ENCODE measurements at regions not wholly inside any gene's neighbourhood (a gene's known extent, or its start where the extent isn't known, plus 50 kb on each side); places are given as distances from the start of the nearest gene placed in this dataset.

DNA sequence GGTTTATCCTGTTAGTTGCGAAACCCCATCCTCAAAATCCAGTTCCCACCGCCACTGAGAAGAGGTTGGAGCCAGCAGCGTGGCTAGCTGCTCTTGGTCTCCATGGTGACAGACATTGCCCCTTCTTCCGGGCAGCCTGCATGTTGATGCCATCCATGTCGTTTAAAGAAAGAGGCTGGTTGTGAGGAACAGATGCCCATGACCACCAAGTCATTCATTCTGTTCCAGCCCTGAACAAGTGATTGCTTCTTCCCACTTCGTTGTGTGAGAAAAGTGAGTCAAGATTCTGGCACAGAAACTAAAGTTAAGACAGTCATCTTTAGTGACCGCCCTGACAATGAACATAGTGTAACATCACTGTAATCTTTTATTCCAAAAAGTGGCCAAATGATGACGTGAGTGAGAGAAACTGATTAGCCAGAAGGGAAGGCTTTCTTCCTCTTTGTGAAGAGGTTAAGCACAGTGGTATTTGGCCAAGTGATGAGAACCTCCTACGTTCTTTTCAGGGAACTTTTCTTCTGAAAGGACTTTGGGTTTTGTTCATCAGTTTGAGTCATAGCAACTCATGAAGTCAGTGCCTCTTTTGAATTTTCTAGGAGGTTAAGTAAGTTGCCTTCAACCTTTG lies 272.5 kb downstream of the GALR1 start:
- DNase-seq: no peak

DNA sequence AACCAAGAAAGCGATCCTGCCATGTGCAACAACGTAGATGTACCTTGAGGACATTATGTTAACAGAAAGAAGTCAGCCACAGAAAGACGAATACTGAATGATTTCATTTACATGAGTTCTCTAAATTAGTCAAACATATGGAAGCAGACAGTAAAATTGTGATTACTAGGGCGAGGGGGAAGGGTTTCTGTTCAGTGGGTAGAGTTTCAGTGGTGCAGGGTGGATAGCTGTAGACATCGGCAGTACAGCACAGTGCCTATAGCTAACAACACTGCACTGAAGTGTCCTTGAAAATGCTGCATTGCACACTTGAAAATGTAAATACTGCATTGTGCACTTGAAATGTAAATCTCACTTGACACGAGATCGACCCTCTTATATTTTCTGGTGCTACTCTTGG lies 275.3 kb downstream of the GALR1 start:
- DNase-seq: no peak

DNA sequence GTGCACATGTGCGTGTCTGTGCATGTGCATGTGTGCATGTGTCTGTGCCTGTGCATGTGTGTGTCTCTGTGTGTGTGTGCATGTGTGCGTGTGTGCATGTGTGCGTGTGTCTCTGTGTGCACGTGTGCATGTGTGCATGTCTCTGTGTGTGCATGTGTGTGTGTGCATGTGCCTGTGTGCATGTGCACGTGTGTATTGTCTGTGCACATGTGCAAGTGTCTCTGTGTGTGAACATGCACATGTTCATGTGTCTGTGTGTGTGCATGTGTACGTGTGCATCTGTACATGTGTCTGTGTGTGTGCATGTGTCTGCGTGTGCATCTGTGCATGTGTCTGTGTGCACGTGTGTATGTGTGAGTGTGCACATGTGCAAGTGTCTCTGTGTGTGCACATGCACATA lies 277.3 kb downstream of the GALR1 start:
- no peak for DNase-seq

DNA sequence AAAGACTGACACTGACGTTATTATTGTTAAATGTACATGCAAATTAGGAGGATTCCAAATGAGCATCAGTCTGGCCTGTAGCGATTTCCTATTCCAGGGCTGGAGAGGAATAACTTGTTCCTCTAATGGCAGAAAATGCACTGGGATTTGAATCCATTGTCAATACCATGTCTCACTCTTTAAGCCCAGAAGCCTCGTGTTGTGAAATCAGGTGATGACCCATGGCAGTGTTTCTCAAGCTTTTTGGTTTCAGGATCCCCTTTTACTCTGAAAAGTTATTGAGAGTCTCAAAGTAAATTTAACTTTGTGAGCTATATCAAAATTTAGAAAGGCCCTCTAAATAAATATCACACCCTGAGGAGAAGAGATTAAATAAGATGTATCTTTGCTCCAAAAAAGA lies 279.2 kb downstream of the GALR1 start:
- DNase-seq: no peak

DNA sequence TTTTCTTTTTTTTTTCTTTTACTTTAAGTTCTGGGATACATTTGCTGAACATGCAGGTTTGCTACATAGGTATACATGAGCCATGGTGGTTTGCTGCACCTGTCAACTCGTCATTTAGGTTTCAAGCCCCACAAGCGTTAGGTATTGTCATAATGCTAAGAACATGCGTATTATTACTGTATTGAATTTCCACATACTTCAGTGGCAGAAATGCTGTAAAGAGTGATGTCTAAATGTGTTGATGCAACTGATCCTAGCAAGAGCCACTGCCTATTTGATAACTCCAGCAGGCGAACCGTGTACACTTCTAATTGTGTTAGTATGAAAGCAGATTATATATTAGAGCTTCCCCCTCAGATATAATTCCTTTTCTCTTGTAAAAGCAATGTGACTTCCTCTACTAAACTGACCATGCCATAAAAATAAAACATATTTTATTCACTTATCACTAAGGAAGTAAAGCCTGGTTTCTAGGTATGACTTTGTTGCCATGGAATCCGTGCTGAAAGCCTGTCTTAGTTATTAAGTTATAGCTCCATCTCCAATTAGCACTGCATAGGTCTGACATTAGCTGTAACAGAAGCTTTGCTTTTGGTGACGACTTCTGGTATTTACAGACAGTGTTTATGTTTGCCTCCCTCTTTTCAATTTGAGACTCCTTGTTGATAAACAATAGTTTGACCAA lies 280.0 kb downstream of the GALR1 start:
- DNase-seq: no peak

DNA sequence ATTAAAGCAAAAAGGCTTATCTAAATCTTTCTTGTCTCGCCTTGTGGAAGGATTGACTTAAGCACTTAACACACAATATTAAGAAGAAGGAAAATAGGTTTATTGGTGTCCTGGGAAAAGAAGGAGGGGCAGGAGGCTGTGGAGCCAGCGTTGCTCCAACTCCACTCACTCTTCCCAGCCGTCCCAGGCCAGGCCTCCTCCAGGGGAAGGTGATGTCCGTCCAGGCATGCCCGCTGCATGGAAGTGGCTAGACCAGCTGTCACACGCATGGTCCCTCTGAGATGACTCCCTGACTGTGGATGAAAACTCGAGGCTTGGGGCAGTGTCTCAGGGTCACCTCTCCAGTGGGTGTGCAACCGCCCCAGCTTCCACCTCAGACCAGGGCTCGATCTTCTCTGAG lies 281.1 kb downstream of the GALR1 start:
- no peak for DNase-seq

DNA sequence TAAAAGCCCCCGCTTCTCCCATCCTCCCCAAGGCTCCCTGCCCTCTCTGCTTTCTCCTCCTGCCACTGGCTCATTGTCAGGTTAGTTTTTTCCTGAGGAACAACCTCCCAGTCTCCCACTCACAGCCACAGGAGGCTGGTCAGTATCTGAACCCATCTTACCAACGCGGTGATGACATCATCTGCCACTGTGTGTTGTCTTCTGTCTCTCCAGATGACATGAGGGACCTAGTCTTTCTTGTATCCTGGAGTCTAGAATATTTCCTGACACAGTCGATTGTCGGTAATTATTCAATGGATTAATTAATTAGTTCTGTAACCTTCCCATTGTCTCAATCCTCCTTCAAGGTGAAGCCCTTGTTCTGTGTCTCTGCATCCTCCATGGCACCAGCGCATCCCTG lies 290.2 kb downstream of the GALR1 start:
- no peak for DNase-seq

DNA sequence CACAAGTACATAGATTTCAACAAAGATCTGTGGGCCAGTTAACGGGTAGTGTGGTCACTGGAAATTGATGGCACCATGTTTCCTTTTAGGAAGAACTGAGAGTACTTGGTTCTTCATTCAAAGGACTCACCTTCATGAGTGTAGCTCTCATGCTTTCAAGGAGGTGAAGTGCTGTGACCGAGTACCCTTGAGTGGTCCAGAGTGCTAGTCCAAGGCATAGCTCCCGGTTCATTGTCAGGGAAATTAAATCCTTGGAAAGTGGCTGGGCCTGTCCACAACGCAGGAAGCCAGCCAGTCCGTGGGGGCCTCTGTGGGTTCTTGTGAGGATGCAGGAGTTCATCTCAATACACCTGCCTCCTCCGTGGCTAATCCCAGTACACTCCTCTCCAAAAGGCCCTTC lies 295.1 kb downstream of the GALR1 start:
- no peak for DNase-seq

DNA sequence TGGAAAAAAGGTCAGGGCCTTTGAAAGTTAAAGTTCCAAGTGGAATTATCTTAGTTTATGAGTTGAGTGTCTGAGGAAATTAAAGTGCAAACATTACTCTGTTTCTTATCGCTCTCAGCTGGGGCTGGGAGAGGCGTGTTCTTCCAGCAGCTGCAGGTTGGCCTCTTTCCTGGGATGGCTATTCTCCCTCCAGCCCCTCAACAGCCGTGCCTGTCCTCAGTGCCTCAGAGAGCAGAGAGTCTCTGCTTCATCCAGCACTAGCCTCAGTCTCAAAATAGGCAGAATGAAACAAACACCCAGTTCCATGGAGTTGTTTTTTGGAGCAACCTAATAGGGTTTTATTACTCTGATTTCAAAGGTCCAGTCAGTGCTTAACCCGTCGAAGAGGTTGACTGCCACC lies 298.1 kb downstream of the GALR1 start:
- DNase-seq: no peak

DNA sequence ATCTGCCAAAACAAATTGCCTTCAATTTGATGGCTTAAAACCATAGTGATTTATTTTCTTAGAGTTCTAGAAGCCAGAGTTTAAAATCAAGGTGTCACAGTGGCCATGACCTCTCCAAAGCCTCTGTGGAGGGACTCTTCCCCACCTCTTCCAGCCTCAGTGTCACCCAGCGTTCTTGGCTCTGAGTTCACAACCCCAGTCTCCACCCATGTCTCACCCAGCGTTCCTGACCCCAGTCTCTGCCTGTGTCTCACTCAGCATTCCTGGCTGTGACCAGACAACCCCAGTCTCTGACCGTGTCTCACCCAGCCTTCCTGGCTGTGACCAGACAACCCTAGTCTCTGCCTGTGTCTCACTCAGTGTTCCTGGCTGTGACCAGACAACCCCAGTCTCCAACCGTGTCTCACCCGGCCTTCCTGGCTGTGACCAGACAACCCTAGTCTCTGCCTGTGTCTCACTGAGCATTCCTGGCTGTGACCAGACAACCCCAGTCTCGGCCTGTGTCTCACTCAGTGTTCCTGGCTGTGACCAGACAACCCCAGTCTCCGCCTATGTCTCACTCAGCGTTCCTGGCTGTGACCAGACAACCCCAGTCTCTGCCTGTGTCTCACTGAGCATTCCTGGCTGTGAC lies 299.3 kb downstream of the GALR1 start:
- DNase-seq: no peak

DNA sequence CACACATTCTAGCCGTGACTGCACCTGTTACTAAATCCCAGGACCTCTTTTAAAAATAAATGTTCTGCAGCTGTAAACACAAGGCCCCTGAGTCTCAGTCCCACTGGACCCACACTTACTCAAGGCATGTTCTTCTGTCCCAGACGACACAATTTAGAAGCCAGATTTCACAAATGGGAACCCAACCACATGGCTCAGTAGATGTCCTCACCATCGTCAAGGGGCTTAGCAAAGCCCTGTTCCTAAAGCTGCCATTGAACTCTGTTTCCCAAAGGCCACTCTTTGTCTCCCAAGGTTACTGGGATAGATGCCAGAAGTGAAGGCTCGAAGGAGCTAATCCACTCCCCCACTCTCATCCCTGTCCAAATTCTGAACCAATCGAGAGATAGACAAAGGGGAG lies 301.0 kb downstream of the GALR1 start:
- DNase-seq: no peak

DNA sequence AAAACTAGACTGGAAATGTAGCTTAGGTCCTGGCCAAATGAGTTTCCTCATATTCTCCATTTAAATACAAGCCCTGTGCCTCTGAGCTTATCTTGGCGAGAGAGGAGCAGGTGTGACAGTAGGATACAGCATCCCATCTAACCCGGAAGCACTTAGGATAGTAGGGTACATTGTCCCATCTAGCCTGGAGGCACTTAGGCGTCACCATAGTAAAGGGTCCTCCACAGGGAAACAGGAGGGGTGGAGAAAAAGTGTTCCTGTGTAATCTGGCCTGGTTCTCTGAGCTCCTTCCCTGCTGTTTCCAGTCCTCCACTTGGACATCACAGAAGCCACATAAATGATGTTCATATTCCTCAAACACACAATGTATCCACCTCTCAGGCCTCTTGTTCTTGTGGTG lies 301.4 kb downstream of the GALR1 start:
- no peak for DNase-seq

DNA sequence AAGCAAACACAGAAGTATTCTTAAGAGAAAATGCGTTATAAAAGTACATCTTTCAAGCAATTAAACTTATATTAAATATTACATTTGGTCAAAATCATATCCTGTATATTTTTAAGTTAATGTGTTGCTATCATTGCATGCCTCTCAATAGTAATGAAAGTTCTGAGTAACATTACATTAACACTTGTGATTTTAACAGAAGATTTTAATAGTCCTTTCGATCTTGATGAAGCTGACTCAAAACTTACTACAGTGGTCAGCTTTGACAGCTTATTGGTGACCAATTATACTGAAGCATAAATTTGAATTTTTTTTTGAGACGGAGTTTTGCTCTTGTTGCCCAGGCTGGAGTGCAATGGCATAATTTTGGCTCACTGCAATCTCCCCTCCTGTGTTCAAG lies 303.3 kb downstream of the GALR1 start:
- DNase-seq: no peak

DNA sequence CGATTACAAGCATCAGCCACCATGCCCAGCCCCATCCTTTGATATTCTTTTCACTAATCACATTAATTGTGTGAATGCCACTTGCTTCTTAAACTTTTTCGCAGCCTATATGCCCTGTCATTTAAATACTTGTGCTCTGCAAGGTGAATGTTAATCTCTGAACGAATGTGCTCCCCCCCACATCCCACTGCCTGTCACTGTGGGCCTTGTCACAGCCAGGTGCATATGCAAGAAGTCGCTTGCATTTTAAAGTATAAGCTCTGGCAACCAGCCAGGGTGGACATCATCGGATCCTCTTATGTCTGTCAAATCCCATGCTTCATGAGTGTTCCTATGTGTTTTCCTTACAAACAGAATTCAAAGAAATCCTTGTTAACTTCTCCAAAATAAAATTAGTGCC lies 304.4 kb downstream of the GALR1 start:
- DNase-seq: no peak

DNA sequence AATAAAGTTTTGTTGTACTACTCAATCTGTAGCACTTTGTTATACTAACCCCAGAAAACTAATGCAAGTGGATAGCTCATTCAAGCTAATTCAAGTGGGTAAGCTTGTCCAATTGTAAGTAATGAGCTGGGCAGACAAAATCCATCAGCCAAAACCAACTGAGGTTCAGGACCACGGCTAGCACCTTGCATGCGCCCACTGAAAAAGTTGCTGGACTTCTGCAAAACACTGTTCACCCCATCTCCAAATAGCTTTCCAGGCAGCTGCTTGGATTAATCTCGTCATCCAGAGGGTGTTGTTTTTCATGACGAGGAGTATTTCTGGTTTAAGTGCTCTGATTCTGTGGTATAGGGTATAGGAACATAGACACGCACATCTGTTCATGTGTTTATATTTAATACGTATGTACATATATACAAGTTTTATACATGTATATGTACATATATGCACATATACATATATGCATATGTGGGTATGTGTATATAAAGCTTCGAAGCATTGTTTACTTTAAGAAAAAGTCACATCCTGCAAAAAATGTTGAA lies 307.5 kb downstream of the GALR1 start:
- no peak for DNase-seq

DNA sequence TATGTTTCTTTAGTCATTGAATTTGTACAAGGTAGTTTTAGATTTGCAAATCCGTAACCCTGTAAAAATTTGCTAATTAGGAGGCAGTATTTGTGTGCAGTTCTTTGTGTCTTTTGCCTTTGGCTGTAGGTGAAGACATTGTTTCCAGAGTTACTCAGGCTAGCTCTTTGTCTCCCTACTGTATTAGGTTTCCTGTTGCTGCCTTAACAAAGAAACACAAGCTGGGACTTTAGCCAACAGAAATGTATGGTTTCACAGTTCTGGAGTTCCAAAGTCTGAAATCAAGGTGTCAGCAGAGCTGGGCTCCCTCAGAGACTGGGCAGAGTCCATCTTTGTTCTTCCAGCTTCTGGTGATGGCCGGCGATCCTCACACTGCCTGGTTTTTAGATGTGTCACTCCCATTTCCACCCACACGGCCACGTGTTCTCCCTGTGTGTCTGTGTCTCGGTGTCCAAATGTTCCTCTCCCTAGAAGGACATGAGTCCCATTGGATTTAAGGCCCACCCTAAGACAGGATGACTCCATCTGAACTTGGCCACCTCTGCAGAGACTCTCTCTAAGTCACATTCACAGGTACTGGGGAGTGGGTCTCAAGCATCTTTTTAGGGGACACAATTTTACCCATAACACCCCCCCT lies 309.7 kb downstream of the GALR1 start:
- no peak for DNase-seq

DNA sequence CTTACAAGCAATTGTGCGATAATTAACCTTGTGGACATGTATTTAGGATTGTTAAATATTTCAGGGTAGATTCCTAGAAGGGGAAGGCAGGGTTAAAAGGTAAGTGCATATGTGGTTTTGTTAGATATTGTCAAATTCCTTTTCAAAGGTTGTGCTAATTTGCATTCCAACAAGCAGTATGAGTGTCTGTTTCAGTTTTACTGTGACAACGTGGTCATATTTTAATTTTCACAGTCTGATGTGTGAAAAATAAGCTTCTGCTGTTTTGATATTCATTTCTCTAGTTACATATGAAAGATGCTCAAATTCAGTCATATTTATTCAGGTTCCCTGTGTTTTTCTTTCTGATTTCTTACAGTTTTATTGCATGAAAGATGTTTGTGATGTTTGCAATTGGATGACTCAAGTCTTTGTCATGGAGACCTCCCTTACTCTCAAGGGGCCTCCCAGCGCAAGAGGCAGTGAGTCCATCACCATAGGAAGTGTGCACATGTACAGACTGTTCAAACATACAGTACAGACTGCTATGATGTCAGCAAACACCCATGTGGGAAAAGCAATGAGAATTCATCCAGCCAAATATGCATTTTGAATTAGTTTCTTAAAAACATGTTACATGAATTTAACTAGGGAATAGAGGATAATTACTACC lies 310.8 kb downstream of the GALR1 start:
- DNase-seq: peak; percentile 11

DNA sequence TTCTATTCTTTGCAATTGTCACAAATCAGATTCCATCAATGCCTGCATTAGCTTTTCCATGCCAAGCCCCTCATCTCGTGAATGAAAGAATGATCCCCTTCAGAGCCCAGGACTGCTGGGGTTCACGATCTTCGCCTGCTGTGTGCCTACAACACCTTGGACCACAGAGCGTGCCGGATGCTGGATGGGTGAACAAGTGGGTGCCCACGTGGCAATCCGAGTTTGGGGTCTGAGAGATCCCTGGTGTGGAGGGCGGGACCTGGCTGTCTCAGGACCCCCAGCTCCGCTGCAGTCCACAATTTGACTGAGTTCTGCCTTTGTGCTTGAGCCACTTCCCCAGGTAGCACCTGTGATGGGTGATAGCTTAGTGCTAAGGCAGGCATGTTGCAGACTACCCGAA lies 317.0 kb downstream of the GALR1 start:
- DNase-seq: no peak

DNA sequence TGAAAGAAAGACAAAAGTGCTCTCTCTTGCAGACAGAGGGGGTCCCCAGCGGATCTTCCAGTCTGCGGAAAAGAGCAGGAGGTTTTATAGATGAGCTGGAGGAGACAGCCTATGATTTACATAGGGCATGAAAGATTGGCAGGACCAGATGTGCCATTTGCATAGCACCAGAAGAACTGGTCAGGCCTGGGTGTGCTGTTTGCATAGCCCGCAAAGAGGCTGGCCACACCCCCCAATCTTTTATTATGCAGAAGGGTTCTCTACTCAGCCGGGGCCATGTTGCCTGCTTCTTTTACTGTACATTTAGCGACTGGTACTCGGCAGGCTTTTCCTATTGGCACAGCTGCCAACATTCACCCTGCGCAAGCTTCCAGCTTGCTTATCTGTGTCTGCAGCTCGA lies 317.6 kb downstream of the GALR1 start:
- DNase-seq: no peak

DNA sequence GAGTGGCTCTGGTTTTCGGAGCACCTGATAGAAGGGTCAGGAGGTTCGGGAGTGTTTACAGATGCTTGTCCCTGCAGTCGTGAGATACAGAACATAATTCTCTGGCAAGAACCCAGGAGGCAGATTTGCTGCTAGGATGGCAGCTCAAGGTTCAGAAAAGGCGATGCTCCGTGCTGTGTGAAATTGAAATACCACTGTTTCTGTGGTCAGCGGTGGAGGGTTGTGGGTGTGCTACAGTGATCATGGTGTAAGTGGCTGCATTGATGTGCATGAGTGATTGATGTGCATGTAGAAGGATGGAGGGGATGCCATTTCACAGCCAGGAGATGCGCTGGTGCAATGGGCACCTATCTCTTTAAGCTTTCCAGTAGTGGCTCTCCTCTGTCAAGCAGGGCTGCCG lies 322.1 kb downstream of the GALR1 start:
- no peak for DNase-seq

DNA sequence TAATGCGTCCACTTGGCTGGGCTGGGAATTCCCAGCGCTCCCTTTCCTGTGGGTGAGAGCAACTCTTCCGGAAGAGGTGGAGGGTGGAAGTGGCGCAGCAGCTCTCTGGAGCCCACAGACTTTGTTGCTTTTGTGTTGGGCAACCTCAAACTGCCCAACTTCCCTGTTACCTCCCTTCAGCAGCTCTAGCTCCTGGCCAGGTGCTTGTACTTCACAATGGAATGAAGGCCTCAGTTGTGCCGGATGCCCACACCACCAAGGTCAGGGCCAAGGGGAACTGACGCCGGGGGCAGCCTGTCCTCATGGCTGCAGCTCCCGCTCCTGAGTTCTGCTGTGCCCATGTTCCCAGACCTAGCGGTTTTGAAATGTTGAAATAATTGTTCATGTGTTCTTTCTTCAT lies 322.9 kb downstream of the GALR1 start:
- DNase-seq: no peak

DNA sequence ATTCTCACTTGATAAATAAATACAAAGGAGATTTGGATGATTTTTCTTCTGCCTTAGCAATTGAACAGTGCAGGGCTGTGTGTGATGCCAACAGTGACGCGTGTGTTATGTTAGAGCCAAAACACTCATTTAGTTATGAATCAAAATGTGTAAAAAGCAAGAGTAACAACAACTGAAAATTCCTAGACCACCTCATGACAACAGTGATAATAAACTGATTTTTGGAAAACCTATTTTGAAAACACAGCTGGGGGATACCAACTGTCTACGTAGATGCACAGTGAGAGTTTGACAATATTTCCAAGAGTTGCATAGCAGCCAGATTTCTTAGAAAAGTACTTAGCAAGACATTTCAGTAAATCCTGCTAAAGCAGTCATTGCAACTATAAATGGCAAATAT lies 323.9 kb downstream of the GALR1 start:
- no peak for DNase-seq

DNA sequence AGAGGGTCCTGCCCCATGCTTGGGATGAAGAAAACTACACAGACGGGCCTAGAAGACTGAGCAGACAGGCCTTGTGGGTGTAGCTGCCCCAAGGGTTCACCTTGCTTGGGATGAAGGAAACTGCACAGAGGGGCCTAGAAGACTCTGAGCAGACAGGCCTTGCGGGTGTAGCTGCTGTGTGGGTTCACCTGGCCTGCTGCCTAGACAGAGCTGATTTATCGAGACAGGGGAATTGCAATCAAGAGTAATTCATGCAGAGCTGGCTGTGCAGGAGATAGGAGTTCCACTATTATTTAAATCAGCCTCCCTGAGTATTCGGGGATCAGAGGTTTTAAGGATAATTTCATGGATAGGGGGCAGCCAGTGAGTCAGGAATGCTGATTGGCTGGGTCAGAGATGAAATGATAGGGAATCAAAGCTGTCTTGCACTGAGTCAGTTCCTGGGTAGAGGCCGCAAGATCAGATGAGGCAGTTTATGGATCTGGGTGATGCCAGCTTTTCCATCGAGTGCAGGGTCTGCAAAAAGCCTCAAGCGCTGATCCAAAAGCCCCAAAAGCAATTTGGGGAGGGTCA lies 341.4 kb downstream of the GALR1 start:
- DNase-seq: no peak

Data from activated CD4-positive, alpha-beta T cell treated with anti-CD3 and anti-CD28 coated beads for 48 hours (primary cell).